Tibial artery (tissue), 4 donors: ENCODE measurements at regions not wholly inside any gene's neighbourhood (a gene's known extent, or its start where the extent isn't known, plus 50 kb on each side); places are given as distances from the start of the nearest gene placed in this dataset.
"Not testable (repeated sequence)": the region's sequence is repeated elsewhere in the genome, so short reads cannot be mapped to it uniquely, and the experiment has no call there.

ENCODE experiments used
- DNase-seq, 2 donors: peaks; one replicate each; pipeline ENCODE4 v3.0.0-alpha.2; 2019
- H3K27ac ChIP-seq, 2 donors: fragments of 200-600 bp; sonication (generic) in 1 of 2; 1 replicate in 1 of 2; 2 replicates in 1 of 2; pipeline ENCODE4 v1.5.1; 2018 to 2019; ENCODE audit warnings: mild to moderate bottlenecking in 1 of 2
- H3K27me3 ChIP-seq, 2 donors: fragments of 200-600 bp; sonication (generic) in 1 of 2; one replicate each; pipeline versions ENCODE4 v1.5.1 to v1.6.0; 2016 to 2019
- H3K36me3 ChIP-seq, 3 donors: fragments of 200-600 bp; sonication (generic) in 2 of 3; one replicate each; pipeline ENCODE4 v1.5.1; 2016 to 2019; ENCODE audit warnings: mild to moderate bottlenecking in 2 of 3
- H3K4me1 ChIP-seq, 4 donors: fragments of 200-600 bp; sonication (generic) in 2 of 4; 1 replicate in 3 of 4; 2 replicates in 1 of 4; pipeline ENCODE4 v1.5.1; 2016 to 2019
- H3K4me3 ChIP-seq, 2 donors: fragments of 200-600 bp; sonication (generic) in 1 of 2; 1 replicate in 1 of 2; 2 replicates in 1 of 2; pipeline ENCODE4 v1.5.1; 2018 to 2019; ENCODE audit warnings: mild to moderate bottlenecking in 2 of 2
- H3K9me3 ChIP-seq, 3 donors: fragments of 200-600 bp; sonication (generic) in 1 of 3; one replicate each; pipeline ENCODE4 v1.5.1; 2016 to 2019
- CTCF ChIP-seq, 2 experiments: fragments of 200-600 bp in 1 of 2; fragments of 450-650 bp in 1 of 2; IDR thresholded peaks; one replicate each; pipeline ENCODE4 v1.5.1; 2017 to 2019; ENCODE audit warnings: antibody characterized with exemption in 2 of 2, mild to moderate bottlenecking in 1 of 2, moderate library complexity in 1 of 2
- intact Hi-C: fragments of 100-400 bp; cut with DNase I; formaldehyde crosslinking; loops from one replicate; pipeline ENCODE4 v1.15.0; 2023; ENCODE audit warnings: low total_unique reads

- Histone ChIP-seq H3K4me1 (peaks cover 0 to 4% (median 0%) of the 10 kb centered on the region in 4 donors), H3K4me3 (no peak overlapping the region), H3K27me3 (no peaks in the 10 kb centered on the region), H3K9me3 (no peaks in the 10 kb centered on the region), H3K36me3 (no peaks in the 10 kb centered on the region), H3K27ac (no peak overlapping the region)
- no peak for TF ChIP-seq CTCF (IDR thresholded peaks at IDR 0.05)
- no peak for DNase-seq
- intact Hi-C loops: no loop called here
Observed at GRCh38 chr3:78090382-78090781, 1050.5 kb downstream of the ROBO2 start.

GRCh38 chr3:78091478-78092119 is 1051.7 kb downstream of the ROBO2 start:
- TF ChIP-seq CTCF (IDR thresholded peaks at IDR 0.05): no peak
- Histone ChIP-seq H3K4me1 (peaks cover 0 to 4% (median 0%) of the 10 kb centered on the region in 4 donors), H3K9me3 (no peaks in the 10 kb centered on the region), H3K4me3 (no peak overlapping the region), H3K27me3 (no peaks in the 10 kb centered on the region), H3K36me3 (no peaks in the 10 kb centered on the region), H3K27ac (no peak overlapping the region)
- intact Hi-C loops: no loop called here
- DNase-seq: no peak

- H3K27me3 ChIP-seq, H3K4me1 ChIP-seq, H3K27ac ChIP-seq, H3K36me3 ChIP-seq, H3K9me3 ChIP-seq, intact Hi-C loops, H3K4me3 ChIP-seq, DNase-seq: not testable (repeated sequence)
Observed at GRCh38 chr3:78092574-78092973, 1052.7 kb downstream of the ROBO2 start.

GRCh38 chr3:78096488-78097255 is 1056.8 kb downstream of the ROBO2 start:
- no peak for DNase-seq
- no peaks in the 10 kb centered on the region for H3K36me3 ChIP-seq
- TF ChIP-seq CTCF (IDR thresholded peaks at IDR 0.05): no peak
- H3K27me3 ChIP-seq: no peaks in the 10 kb centered on the region
- intact Hi-C loops: no loop called here
- H3K4me1 ChIP-seq: peaks cover 0 to 12% (median 6%) of the 10 kb centered on the region in 4 donors
- no peak overlapping the region for H3K4me3 ChIP-seq
- no peaks in the 10 kb centered on the region for H3K9me3 ChIP-seq
- H3K27ac ChIP-seq: no peak overlapping the region

GRCh38 chr3:78098367-78098766 is 1058.5 kb downstream of the ROBO2 start:
- Histone ChIP-seq H3K27ac (no peak overlapping the region), H3K4me1 (peaks cover 0 to 15% (median 4%) of the 10 kb centered on the region in 4 donors), H3K4me3 (no peak overlapping the region), H3K27me3 (no peaks in the 10 kb centered on the region), H3K9me3 (no peaks in the 10 kb centered on the region), H3K36me3 (no peaks in the 10 kb centered on the region)
- DNase-seq: no peak
- intact Hi-C loops: no loop called here
- TF ChIP-seq CTCF (IDR thresholded peaks at IDR 0.05): no peak

GRCh38 chr3:78101384-78101783 is 1061.5 kb downstream of the ROBO2 start:
- Histone ChIP-seq H3K4me3 (no peak overlapping the region), H3K27me3 (no peaks in the 10 kb centered on the region), H3K4me1 (peaks cover 0 to 15% (median 4%) of the 10 kb centered on the region in 4 donors), H3K9me3 (no peaks in the 10 kb centered on the region), H3K27ac (no peak overlapping the region), H3K36me3 (no peaks in the 10 kb centered on the region)
- DNase-seq: no peak
- TF ChIP-seq CTCF (IDR thresholded peaks at IDR 0.05): no peak
- intact Hi-C loops: no loop called here

GRCh38 chr3:78108269-78108961 is 1068.5 kb downstream of the ROBO2 start:
- H3K9me3 ChIP-seq, intact Hi-C loops, H3K4me1 ChIP-seq, H3K4me3 ChIP-seq, DNase-seq, H3K27me3 ChIP-seq, H3K27ac ChIP-seq, H3K36me3 ChIP-seq: not testable (repeated sequence)
